Panc1 (cell line): ENCODE measurements at regions not wholly inside any gene's neighbourhood (a gene's known extent, or its start where the extent isn't known, plus 50 kb on each side); places are given as distances from the start of the nearest gene placed in this dataset.

ENCODE experiments used
- ATAC-seq: fragments of 200-7000 bp; cut with Tn5 transposase; 2 replicates; pipeline ENCODE4 v1.9.1; 2020; ENCODE audit warnings: mild to moderate bottlenecking, moderate library complexity
- BruUV-seq: library from RNA; stranded (reverse); fragments of 400-500 nt; replicated peaks from 2 replicates; lab custom pipeline; 2021; lab: Mats Ljungman, UMichigan
- CTCF ChIA-PET: fragments of 300-600 bp; sonication (Branson Sonifier 250); formaldehyde crosslinking; loops from one replicate; lab custom pipeline; 2022; ENCODE audit warnings: antibody characterized with exemption; lab: Charles Lee
- POLR2A ChIA-PET: fragments of 300-600 bp; sonication (Branson Sonifier 250); formaldehyde crosslinking; loops from one replicate; lab custom pipeline; 2022; ENCODE audit warnings: antibody characterized with exemption; lab: Charles Lee
- DNase-seq: peaks from one replicate; pipeline ENCODE4 v3.0.0-alpha.2; 2010; ENCODE audit warnings: low read depth, low spot score
- H3K27ac ChIP-seq: 2 replicates; pipeline ENCODE4 v1.5.1; 2011; ENCODE audit warnings: mild to moderate bottlenecking, low read length, inconsistent platforms
- H3K27me3 ChIP-seq: fragments of 200-500 bp; sonication (Bioruptor generic); 2 replicates; pipeline ENCODE4 v1.6.0; 2014; ENCODE audit warnings: low read length, inconsistent platforms; ENCODE audit not compliant: control insufficient read depth, insufficient read depth
- H3K36me3 ChIP-seq: fragments of 200-500 bp; sonication (Bioruptor generic); 2 replicates; pipeline ENCODE4 v1.5.1; 2014; ENCODE audit warnings: inconsistent platforms, mild to moderate bottlenecking, low read length, moderate library complexity; ENCODE audit not compliant: control insufficient read depth, insufficient read depth
- H3K4me1 ChIP-seq: 2 replicates; pipeline ENCODE4 v1.5.1; 2011; ENCODE audit warnings: inconsistent platforms, mild to moderate bottlenecking, low read length, moderate library complexity; ENCODE audit not compliant: control insufficient read depth, insufficient read depth
- H3K4me3 ChIP-seq, 2 experiments: 2 replicates each; pipeline ENCODE4 v1.5.1; 2011 to 2012; ENCODE audit warnings: low read depth in 2 of 2, low read length in 2 of 2, mild to moderate bottlenecking in 2 of 2, inconsistent platforms in 1 of 2, moderate library complexity in 1 of 2
- H3K9me3 ChIP-seq: fragments of 200-500 bp; sonication (Bioruptor generic); 2 replicates; pipeline ENCODE4 v1.5.1; 2014; ENCODE audit warnings: low read depth, mild to moderate bottlenecking, inconsistent platforms, low read length, moderate library complexity; ENCODE audit not compliant: control insufficient read depth, insufficient read depth
- POLR2AphosphoS5 ChIP-seq: IDR thresholded peaks from 2 replicates; pipeline ENCODE4 v1.6.1; 2012; ENCODE audit warnings: mild to moderate bottlenecking, low read depth, low read length, moderate library complexity
- SIN3A ChIP-seq: IDR thresholded peaks from 2 replicates; pipeline ENCODE4 v1.6.1; 2012; ENCODE audit warnings: low read depth, mild to moderate bottlenecking, low read length, moderate library complexity, borderline replicate concordance; ENCODE audit not compliant: insufficient read depth
- TCF7L2 ChIP-seq: IDR thresholded peaks from 2 replicates; pipeline ENCODE4 v1.6.1; 2011; ENCODE audit warnings: mild to moderate bottlenecking, low read depth, low read length, inconsistent platforms
- in situ Hi-C: cut with HindIII; loops from 2 replicates; pipeline ENCODE4 v1.10.0; 2016; ENCODE audit warnings: low sequenced_read_pairs, low pct_unique_long_range_greater_than_20kb
- intact Hi-C: fragments of 100-400 bp; cut with micrococcal nuclease; formaldehyde crosslinking; loops from one replicate; pipeline ENCODE4 v1.10.0; 2022; ENCODE audit not compliant: unreplicated experiment
- TF ChIP-seq, protein P1 (sequence below), 2 experiments: IDR thresholded peaks; 2 replicates each; pipeline ENCODE4 v1.6.1; 2011 to 2012; ENCODE audit warnings: low read depth in 2 of 2, control low read depth in 1 of 2, low read length in 1 of 2, mild to moderate bottlenecking in 1 of 2, moderate library complexity in 1 of 2; ENCODE audit not compliant: insufficient read depth in 1 of 2
- TF ChIP-seq, protein P2 (sequence below): fragments of 450-650 bp; IDR thresholded peaks from 2 replicates; pipeline ENCODE4 v1.5.1; 2017; ENCODE audit warnings: mild to moderate bottlenecking

DNA sequence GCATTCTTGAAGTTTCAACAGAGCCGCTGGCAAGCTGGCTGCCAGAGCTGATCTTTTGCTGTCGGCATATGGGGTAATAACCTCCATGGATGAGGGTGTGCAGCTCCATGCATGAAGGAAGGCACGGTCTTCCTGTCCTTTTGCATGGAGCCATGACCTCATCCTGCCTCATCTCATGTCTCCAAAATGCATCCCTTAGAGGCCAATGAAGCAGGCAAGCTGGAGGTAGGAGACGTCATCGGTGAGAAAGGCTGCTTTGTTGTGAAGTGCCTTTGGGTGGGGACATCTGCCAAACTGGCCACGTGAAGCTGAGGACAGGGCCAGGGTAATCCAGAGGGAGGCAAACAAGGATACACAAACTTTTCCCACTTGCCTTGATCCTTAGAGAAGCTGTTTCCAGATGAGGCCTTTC is 161.5 kb upstream of the TBX20 start:
- peaks cover 41% of the 10 kb centered on the region for H3K27me3 ChIP-seq
- intact Hi-C loops: no loop called here
- ChIA-PET CTCF (interaction anchor here (0.7 kb wide), 1 partner anchor 866 kb away, joined by 3 read pairs; no protein-coding TSS in a partner anchor), POLR2A (no interaction called here)
- H3K27ac ChIP-seq: no peak overlapping the region
- BruUV-seq: no TSS peak
- no peak for ATAC-seq
- TF ChIP-seq, protein P1, sequence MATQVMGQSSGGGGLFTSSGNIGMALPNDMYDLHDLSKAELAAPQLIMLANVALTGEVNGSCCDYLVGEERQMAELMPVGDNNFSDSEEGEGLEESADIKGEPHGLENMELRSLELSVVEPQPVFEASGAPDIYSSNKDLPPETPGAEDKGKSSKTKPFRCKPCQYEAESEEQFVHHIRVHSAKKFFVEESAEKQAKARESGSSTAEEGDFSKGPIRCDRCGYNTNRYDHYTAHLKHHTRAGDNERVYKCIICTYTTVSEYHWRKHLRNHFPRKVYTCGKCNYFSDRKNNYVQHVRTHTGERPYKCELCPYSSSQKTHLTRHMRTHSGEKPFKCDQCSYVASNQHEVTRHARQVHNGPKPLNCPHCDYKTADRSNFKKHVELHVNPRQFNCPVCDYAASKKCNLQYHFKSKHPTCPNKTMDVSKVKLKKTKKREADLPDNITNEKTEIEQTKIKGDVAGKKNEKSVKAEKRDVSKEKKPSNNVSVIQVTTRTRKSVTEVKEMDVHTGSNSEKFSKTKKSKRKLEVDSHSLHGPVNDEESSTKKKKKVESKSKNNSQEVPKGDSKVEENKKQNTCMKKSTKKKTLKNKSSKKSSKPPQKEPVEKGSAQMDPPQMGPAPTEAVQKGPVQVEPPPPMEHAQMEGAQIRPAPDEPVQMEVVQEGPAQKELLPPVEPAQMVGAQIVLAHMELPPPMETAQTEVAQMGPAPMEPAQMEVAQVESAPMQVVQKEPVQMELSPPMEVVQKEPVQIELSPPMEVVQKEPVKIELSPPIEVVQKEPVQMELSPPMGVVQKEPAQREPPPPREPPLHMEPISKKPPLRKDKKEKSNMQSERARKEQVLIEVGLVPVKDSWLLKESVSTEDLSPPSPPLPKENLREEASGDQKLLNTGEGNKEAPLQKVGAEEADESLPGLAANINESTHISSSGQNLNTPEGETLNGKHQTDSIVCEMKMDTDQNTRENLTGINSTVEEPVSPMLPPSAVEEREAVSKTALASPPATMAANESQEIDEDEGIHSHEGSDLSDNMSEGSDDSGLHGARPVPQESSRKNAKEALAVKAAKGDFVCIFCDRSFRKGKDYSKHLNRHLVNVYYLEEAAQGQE (IDR thresholded peaks at IDR 0.05; ENCODE audit: insufficient read depth in 1 of 2, low read depth in 2 of 2, low read length in 1 of 2): no peak
- TF ChIP-seq, protein P2, sequence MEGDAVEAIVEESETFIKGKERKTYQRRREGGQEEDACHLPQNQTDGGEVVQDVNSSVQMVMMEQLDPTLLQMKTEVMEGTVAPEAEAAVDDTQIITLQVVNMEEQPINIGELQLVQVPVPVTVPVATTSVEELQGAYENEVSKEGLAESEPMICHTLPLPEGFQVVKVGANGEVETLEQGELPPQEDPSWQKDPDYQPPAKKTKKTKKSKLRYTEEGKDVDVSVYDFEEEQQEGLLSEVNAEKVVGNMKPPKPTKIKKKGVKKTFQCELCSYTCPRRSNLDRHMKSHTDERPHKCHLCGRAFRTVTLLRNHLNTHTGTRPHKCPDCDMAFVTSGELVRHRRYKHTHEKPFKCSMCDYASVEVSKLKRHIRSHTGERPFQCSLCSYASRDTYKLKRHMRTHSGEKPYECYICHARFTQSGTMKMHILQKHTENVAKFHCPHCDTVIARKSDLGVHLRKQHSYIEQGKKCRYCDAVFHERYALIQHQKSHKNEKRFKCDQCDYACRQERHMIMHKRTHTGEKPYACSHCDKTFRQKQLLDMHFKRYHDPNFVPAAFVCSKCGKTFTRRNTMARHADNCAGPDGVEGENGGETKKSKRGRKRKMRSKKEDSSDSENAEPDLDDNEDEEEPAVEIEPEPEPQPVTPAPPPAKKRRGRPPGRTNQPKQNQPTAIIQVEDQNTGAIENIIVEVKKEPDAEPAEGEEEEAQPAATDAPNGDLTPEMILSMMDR: no peak
- TF ChIP-seq TCF7L2 (no peak), POLR2AphosphoS5 (no peak), SIN3A (no peak)
- H3K4me1 ChIP-seq: no peaks in the 10 kb centered on the region
- no peak overlapping the region for H3K4me3 ChIP-seq
- no peaks in the 10 kb centered on the region for H3K9me3 ChIP-seq
- no peak for DNase-seq
- no peaks in the 10 kb centered on the region for H3K36me3 ChIP-seq
- in situ Hi-C loops: no loop called here

DNA sequence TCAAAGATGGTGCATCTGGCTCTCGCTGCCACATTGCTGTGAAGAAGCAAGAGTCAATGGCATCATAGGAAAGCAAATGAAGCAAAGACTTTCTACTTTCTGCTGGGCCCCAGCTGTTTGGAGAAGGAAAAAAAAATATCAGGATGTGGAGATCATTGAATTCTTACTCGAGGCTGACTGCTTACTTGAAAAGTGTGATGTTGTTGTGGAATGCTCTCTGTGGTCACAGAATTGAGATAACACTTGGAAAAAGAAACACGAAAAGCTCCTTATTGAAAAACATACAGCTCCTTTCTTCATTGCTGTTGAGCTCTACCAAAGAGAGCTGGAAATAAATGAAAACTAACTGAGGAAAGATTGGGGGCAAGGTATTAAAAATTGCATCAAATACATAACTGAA is 157.4 kb upstream of the TBX20 start:
- BruUV-seq: no TSS peak
- TF ChIP-seq TCF7L2: no peak
- TF ChIP-seq SIN3A: no peak
- TF ChIP-seq POLR2AphosphoS5: no peak
- TF ChIP-seq, protein P1 (IDR thresholded peaks at IDR 0.05; ENCODE audit: insufficient read depth in 1 of 2, low read depth in 2 of 2, low read length in 1 of 2): no peak
- TF ChIP-seq, protein P2: no peak
- Histone ChIP-seq H3K36me3 (no peaks in the 10 kb centered on the region), H3K4me3 (no peak overlapping the region), H3K27me3 (peaks cover 38% of the 10 kb centered on the region), H3K27ac (no peak overlapping the region), H3K4me1 (no peaks in the 10 kb centered on the region), H3K9me3 (no peaks in the 10 kb centered on the region)
- ATAC-seq (no peak), DNase-seq (no peak)
- in situ Hi-C loops (no loop called here), intact Hi-C loops (no loop called here)
- CTCF ChIA-PET: interaction anchor here (1.0 kb wide), 1 partner anchor 14 kb away, joined by 5 read pairs; no protein-coding TSS in a partner anchor
- POLR2A ChIA-PET: no interaction called here
